OCI-LY7 (cell line): ENCODE measurements at regions not wholly inside any gene's neighbourhood (a gene's known extent, or its start where the extent isn't known, plus 50 kb on each side); places are given as distances from the start of the nearest gene placed in this dataset.

Experiments
- CTCF ChIP-seq: fragments of 200-600 bp; sonication (generic); conservative IDR thresholded peaks from 2 replicates; pipeline ENCODE4 v1.5.1; 2014; ENCODE audit warnings: mild to moderate bottlenecking, antibody characterized with exemption, low read length, moderate library complexity, mixed read lengths
- EZH2phosphoT487 ChIP-seq: fragments of 200-600 bp; sonication (generic); IDR thresholded peaks from 2 replicates; pipeline ENCODE4 v1.6.1; 2018; ENCODE audit warnings: low read depth, borderline replicate concordance, mild to moderate bottlenecking, mixed run types, antibody characterized with exemption, low read length, moderate library complexity, mixed read lengths

- no peak for TF ChIP-seq CTCF
- no peak for TF ChIP-seq EZH2phosphoT487
Observed at GRCh38 chr3:20346916-20347315, 160.9 kb upstream of the SGO1 start.
